ENCODE measurements at regions not wholly inside any gene's neighbourhood (a gene's known extent, or its start where the extent isn't known, plus 50 kb on each side); places are given as distances from the start of the nearest gene placed in this dataset.

GRCh38 chr18:54717673-54718407 is 110.4 kb upstream of the RAB27B start:
- DNase-seq = peak; percentile 13 to 14

- DNase-seq = no peak
Measured at GRCh38 chr18:54718408-54718773, 109.9 kb upstream of the RAB27B start.

GRCh38 chr18:54720620-54721019 is 107.7 kb upstream of the RAB27B start:
- DNase-seq = no peak

GRCh38 chr18:54726143-54726542 is 102.1 kb upstream of the RAB27B start:
- DNase-seq = no peak

GRCh38 chr18:54734059-54734458 is 94.2 kb upstream of the RAB27B start:
- DNase-seq = no peak

- DNase-seq = no peak
Measured at GRCh38 chr18:54736981-54737380, 91.3 kb upstream of the RAB27B start.

GRCh38 chr18:54737986-54738385 is 90.3 kb upstream of the RAB27B start:
- DNase-seq = no peak

- DNase-seq = no peak
Measured at GRCh38 chr18:54739476-54739875, 88.8 kb upstream of the RAB27B start.

GRCh38 chr18:54740136-54740846 is 88.0 kb upstream of the RAB27B start:
- no peak for DNase-seq

- peak in 1 of 2 donors; percentile 26 for DNase-seq
Measured at GRCh38 chr18:54742120-54742519, 86.2 kb upstream of the RAB27B start.

- peak; percentile 7 to 59 for DNase-seq
Measured at GRCh38 chr18:54742659-54743604, 85.3 kb upstream of the RAB27B start.

GRCh38 chr18:54743605-54743995 is 84.7 kb upstream of the RAB27B start:
- no peak for DNase-seq

GRCh38 chr18:54749291-54749690 is 79.0 kb upstream of the RAB27B start:
- no peak for DNase-seq

GRCh38 chr18:54750350-54750749 is 77.9 kb upstream of the RAB27B start:
- DNase-seq = no peak

- DNase-seq = no peak
Measured at GRCh38 chr18:54752185-54752584, 76.1 kb upstream of the RAB27B start.

- DNase-seq = no peak
Measured at GRCh38 chr18:54755456-54755855, 72.8 kb upstream of the RAB27B start.

- DNase-seq = no peak
Measured at GRCh38 chr18:54762386-54762785, 65.9 kb upstream of the RAB27B start.

- DNase-seq = no peak
Measured at GRCh38 chr18:54764786-54765185, 63.5 kb upstream of the RAB27B start.

GRCh38 chr18:54765636-54766375 is 62.5 kb upstream of the RAB27B start:
- DNase-seq = no peak

- no peak for DNase-seq
Measured at GRCh38 chr18:54766634-54767033, 61.6 kb upstream of the RAB27B start.

- DNase-seq = no peak
Measured at GRCh38 chr18:54767098-54767497, 61.2 kb upstream of the RAB27B start.
